ENCODE measurements at regions not wholly inside any gene's neighbourhood (a gene's known extent, or its start where the extent isn't known, plus 50 kb on each side); places are given as distances from the start of the nearest gene placed in this dataset.

DNA sequence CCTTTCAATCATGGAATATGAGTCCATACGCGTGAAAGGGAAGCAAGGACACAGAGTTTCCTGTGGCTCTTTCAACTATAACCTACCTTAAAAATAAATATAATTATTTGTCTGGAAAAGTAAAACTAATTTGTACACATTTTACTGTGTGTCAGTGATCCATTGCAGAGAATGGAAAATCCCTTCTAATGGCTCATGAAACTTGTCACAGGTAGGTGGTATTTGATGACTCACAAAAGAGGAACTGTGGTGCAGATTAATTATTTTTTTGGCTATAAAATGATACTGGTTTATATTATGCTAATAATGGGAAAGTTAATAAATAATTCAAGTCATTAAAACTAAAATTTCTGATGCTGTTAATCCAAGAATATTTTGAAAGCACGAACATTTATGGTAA is 792.2 kb downstream of the METTL15 start:
- no peak for TF ChIP-seq EP300 (IDR thresholded peaks at IDR 0.05; ENCODE audit: borderline replicate concordance)
- no peak for TF ChIP-seq TAF1 (IDR thresholded peaks at IDR 0.05; ENCODE audit: low read depth)
- TF ChIP-seq, protein P1, sequence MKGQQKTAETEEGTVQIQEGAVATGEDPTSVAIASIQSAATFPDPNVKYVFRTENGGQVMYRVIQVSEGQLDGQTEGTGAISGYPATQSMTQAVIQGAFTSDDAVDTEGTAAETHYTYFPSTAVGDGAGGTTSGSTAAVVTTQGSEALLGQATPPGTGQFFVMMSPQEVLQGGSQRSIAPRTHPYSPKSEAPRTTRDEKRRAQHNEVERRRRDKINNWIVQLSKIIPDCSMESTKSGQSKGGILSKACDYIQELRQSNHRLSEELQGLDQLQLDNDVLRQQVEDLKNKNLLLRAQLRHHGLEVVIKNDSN (IDR thresholded peaks at IDR 0.05): no peak
- TF ChIP-seq TCF12 (IDR thresholded peaks at IDR 0.05; ENCODE audit: low read depth): no peak
- TF ChIP-seq ZBTB7A (IDR thresholded peaks at IDR 0.05; ENCODE audit: low read depth): no peak
- no peak for TF ChIP-seq CEBPB (IDR thresholded peaks at IDR 0.05)
- no peak for TF ChIP-seq CREB1 (IDR thresholded peaks at IDR 0.05; ENCODE audit: low read depth)
- no peak for TF ChIP-seq EGR1 (IDR thresholded peaks at IDR 0.05)
- no peak for TF ChIP-seq FOXM1 (IDR thresholded peaks at IDR 0.05; ENCODE audit: borderline replicate concordance, low read depth)
- no peak for TF ChIP-seq TEAD4 (IDR thresholded peaks at IDR 0.05)
- TF ChIP-seq RAD21 (IDR thresholded peaks at IDR 0.05; ENCODE audit: low read depth): no peak
- TF ChIP-seq YY1 (IDR thresholded peaks at IDR 0.05; ENCODE audit: low read depth): no peak
- TF ChIP-seq, protein P2, sequence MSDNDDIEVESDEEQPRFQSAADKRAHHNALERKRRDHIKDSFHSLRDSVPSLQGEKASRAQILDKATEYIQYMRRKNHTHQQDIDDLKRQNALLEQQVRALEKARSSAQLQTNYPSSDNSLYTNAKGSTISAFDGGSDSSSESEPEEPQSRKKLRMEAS (IDR thresholded peaks at IDR 0.05): no peak
- no peak for TF ChIP-seq NFIC (IDR thresholded peaks at IDR 0.05)
- TF ChIP-seq, protein P3, sequence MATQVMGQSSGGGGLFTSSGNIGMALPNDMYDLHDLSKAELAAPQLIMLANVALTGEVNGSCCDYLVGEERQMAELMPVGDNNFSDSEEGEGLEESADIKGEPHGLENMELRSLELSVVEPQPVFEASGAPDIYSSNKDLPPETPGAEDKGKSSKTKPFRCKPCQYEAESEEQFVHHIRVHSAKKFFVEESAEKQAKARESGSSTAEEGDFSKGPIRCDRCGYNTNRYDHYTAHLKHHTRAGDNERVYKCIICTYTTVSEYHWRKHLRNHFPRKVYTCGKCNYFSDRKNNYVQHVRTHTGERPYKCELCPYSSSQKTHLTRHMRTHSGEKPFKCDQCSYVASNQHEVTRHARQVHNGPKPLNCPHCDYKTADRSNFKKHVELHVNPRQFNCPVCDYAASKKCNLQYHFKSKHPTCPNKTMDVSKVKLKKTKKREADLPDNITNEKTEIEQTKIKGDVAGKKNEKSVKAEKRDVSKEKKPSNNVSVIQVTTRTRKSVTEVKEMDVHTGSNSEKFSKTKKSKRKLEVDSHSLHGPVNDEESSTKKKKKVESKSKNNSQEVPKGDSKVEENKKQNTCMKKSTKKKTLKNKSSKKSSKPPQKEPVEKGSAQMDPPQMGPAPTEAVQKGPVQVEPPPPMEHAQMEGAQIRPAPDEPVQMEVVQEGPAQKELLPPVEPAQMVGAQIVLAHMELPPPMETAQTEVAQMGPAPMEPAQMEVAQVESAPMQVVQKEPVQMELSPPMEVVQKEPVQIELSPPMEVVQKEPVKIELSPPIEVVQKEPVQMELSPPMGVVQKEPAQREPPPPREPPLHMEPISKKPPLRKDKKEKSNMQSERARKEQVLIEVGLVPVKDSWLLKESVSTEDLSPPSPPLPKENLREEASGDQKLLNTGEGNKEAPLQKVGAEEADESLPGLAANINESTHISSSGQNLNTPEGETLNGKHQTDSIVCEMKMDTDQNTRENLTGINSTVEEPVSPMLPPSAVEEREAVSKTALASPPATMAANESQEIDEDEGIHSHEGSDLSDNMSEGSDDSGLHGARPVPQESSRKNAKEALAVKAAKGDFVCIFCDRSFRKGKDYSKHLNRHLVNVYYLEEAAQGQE (IDR thresholded peaks at IDR 0.05; ENCODE audit: low read depth): no peak

DNA sequence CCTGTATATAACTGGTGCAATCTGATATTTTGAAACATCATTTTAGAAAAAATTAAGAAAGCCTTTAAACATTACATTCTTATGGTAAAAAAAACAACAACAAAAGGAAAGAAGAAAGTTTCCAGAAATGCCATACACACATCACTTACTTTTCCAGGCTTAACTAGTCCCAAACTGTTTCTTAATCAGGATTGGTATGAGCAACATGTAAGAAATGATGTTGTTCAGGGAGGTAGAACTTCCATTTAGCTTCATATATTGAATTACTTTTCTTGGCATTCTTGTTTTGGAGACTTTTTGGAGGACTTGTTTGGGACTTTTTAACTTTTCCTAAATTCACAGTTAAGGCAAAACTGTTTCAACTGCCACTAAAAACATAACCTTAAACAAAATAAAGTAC is 791.5 kb downstream of the METTL15 start:
- TF ChIP-seq EP300 (IDR thresholded peaks at IDR 0.05; ENCODE audit: borderline replicate concordance): no peak
- no peak for TF ChIP-seq TEAD4 (IDR thresholded peaks at IDR 0.05)
- TF ChIP-seq, protein P2 (IDR thresholded peaks at IDR 0.05): no peak
- TF ChIP-seq EGR1 (IDR thresholded peaks at IDR 0.05): no peak
- TF ChIP-seq TCF12 (IDR thresholded peaks at IDR 0.05; ENCODE audit: low read depth): no peak
- no peak for TF ChIP-seq TAF1 (IDR thresholded peaks at IDR 0.05; ENCODE audit: low read depth)
- TF ChIP-seq, protein P3 (IDR thresholded peaks at IDR 0.05; ENCODE audit: low read depth): no peak
- no peak for TF ChIP-seq ZBTB7A (IDR thresholded peaks at IDR 0.05; ENCODE audit: low read depth)
- TF ChIP-seq CREB1 (IDR thresholded peaks at IDR 0.05; ENCODE audit: low read depth): no peak
- TF ChIP-seq RAD21 (IDR thresholded peaks at IDR 0.05; ENCODE audit: low read depth): no peak

DNA sequence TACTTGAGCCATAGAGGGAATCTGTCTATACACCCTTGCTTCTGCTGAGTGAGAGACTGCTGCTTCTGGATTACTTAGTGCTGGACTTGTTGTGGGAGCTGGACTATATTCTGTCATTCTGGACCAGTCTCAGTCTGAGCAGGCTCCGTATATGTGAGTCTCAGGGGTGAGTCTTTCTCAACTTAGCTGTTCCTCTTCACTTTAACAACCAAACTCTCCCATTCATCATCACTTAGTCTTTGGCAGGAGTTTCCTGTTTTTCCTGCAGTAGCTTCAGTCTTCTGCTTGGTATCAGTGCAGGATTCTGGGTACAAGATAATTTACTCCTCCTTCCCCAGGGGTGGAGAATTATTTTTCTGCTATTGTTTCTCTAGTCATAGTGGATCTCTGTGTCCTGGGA is 779.5 kb downstream of the METTL15 start:
- TF ChIP-seq TCF12 (IDR thresholded peaks at IDR 0.05; ENCODE audit: low read depth) (no peak), TEAD4 (IDR thresholded peaks at IDR 0.05) (no peak), CEBPB (IDR thresholded peaks at IDR 0.05) (no peak), RAD21 (IDR thresholded peaks at IDR 0.05; ENCODE audit: low read depth) (no peak), ZBTB7A (IDR thresholded peaks at IDR 0.05; ENCODE audit: low read depth) (no peak), TAF1 (IDR thresholded peaks at IDR 0.05; ENCODE audit: low read depth) (no peak), FOXM1 (IDR thresholded peaks at IDR 0.05; ENCODE audit: borderline replicate concordance, low read depth) (no peak), EP300 (IDR thresholded peaks at IDR 0.05; ENCODE audit: borderline replicate concordance) (no peak), CREB1 (IDR thresholded peaks at IDR 0.05; ENCODE audit: low read depth) (no peak), NFIC (IDR thresholded peaks at IDR 0.05) (no peak), EGR1 (IDR thresholded peaks at IDR 0.05) (no peak), YY1 (IDR thresholded peaks at IDR 0.05; ENCODE audit: low read depth) (no peak)
- TF ChIP-seq, protein P3 (IDR thresholded peaks at IDR 0.05; ENCODE audit: low read depth): no peak
- TF ChIP-seq, protein P1 (IDR thresholded peaks at IDR 0.05): no peak
- TF ChIP-seq, protein P2 (IDR thresholded peaks at IDR 0.05): no peak

DNA sequence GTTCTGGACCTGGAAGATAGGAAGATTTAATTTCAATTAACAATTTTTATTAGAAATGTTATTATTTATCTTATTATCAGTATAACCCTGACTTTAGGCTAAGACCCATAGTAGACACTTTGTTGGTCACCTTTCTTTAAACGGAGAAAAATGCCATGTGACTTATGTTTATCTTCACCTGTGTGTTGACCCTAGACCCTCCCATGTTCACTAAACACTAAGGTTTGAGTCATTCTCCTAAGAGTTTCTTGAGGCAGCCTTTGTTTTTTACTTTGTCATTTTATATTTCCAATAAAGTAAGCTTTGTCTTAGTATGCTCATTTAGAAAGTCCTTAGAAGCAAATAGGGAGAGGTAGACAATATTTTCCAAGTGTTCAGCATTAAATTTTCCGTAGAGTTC is 771.7 kb downstream of the METTL15 start:
- no peak for TF ChIP-seq EGR1 (IDR thresholded peaks at IDR 0.05)
- TF ChIP-seq FOXM1 (IDR thresholded peaks at IDR 0.05; ENCODE audit: borderline replicate concordance, low read depth): no peak
- TF ChIP-seq, protein P1 (IDR thresholded peaks at IDR 0.05): no peak
- TF ChIP-seq TAF1 (IDR thresholded peaks at IDR 0.05; ENCODE audit: low read depth): no peak
- TF ChIP-seq TCF12 (IDR thresholded peaks at IDR 0.05; ENCODE audit: low read depth): no peak
- no peak for TF ChIP-seq RAD21 (IDR thresholded peaks at IDR 0.05; ENCODE audit: low read depth)
- TF ChIP-seq ZBTB7A (IDR thresholded peaks at IDR 0.05; ENCODE audit: low read depth): no peak
- TF ChIP-seq CREB1 (IDR thresholded peaks at IDR 0.05; ENCODE audit: low read depth): no peak
- no peak for TF ChIP-seq EP300 (IDR thresholded peaks at IDR 0.05; ENCODE audit: borderline replicate concordance)
- TF ChIP-seq, protein P3 (IDR thresholded peaks at IDR 0.05; ENCODE audit: low read depth): no peak
- no peak for TF ChIP-seq YY1 (IDR thresholded peaks at IDR 0.05; ENCODE audit: low read depth)
- no peak for TF ChIP-seq CEBPB (IDR thresholded peaks at IDR 0.05)
- no peak for TF ChIP-seq NFIC (IDR thresholded peaks at IDR 0.05)

Measured in Ishikawa (cell line).